ENCODE measurements at regions not wholly inside any gene's neighbourhood (a gene's known extent, or its start where the extent isn't known, plus 50 kb on each side); places are given as distances from the start of the nearest gene placed in this dataset.

GRCh38 chr22:48857202-48857805 lies 970.4 kb downstream of the BRD1 start (continued):
- TF ChIP-seq, protein P1, sequence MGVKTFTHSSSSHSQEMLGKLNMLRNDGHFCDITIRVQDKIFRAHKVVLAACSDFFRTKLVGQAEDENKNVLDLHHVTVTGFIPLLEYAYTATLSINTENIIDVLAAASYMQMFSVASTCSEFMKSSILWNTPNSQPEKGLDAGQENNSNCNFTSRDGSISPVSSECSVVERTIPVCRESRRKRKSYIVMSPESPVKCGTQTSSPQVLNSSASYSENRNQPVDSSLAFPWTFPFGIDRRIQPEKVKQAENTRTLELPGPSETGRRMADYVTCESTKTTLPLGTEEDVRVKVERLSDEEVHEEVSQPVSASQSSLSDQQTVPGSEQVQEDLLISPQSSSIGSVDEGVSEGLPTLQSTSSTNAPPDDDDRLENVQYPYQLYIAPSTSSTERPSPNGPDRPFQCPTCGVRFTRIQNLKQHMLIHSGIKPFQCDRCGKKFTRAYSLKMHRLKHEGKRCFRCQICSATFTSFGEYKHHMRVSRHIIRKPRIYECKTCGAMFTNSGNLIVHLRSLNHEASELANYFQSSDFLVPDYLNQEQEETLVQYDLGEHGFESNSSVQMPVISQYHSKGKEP (CRISPR knock-in tag; IDR thresholded peaks at IDR 0.05): no peak

DNA sequence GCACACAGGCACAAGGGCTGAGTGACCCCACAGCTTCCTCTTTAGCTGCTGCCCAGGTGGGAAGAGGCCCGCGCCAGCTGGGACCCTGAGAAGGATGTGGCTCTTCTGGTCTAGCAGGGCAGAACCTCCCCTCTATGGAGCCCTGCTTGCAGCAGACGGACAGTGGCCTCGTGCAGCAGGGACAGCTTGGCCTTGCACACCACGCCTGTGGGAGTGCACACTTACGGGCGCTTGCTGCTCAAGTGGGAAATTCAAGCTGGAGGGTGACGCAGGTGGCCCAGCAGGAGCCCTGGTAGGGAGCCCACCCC lies 971.4 kb downstream of the BRD1 start:
- Histone ChIP-seq H3K27ac (ENCODE audit: extremely low read length, insufficient read depth, low read length) (no peak overlapping the region), H3K4me2 (ENCODE audit: low read depth, low read length) (no peak overlapping the region), H3K36me3 (replicated peaks in 1 of 2; ENCODE audit: control insufficient read depth in 1 of 2, insufficient read depth in 2 of 2, low read length in 2 of 2) (no peaks in the 10 kb centered on the region), H3K27me3 (ENCODE audit: control insufficient read depth in 1 of 2, insufficient read depth in 2 of 2, low read length in 2 of 2) (peaks cover 3 to 17% of the 10 kb centered on the region in 2 experiments; a peak in 2 of 5 replicates), H3K9ac (ENCODE audit: insufficient read depth, low read depth, low read length) (no peak overlapping the region), H2AFZ (ENCODE audit: low read length) (no peak overlapping the region), H3K4me3 (replicated peaks in 1 of 3; ENCODE audit: insufficient read depth in 1 of 3, low read depth in 2 of 3, low read length in 3 of 3) (no peak overlapping the region), H3K9me3 (ENCODE audit: low read length) (no peaks in the 10 kb centered on the region), H4K20me1 (ENCODE audit: insufficient read depth, low read length) (no peaks in the 10 kb centered on the region), H3K79me2 (ENCODE audit: insufficient read depth, low read length) (no peaks in the 10 kb centered on the region), H3K4me1 (ENCODE audit: insufficient read depth, low read length) (peaks cover 14% of the 10 kb centered on the region)
- DNase-seq (ENCODE audit: low spot score) (no peak), ATAC-seq (no peak), FAIRE-seq (no peak)
- 34% methylated on average over 8 of the region's 8 CpGs for WGBS (ENCODE audit: low lambda C conversion rate)
- BruUV-seq (replicated peaks): no TSS peak
- intact Hi-C loops (cut with micrococcal nuclease; ENCODE audit: unreplicated experiment): no loop called here
- TF ChIP-seq NR0B2 (CRISPR knock-in tag; IDR thresholded peaks at IDR 0.05) (no peak), PHF20 (CRISPR knock-in tag; IDR thresholded peaks at IDR 0.05) (no peak), U2AF1 (optimal IDR thresholded peaks at IDR 0.05; ENCODE audit: low read depth, low read length) (no peak), ZNF558 (CRISPR knock-in tag; IDR thresholded peaks at IDR 0.05; ENCODE audit: borderline replicate concordance) (no peak), PHF5A (CRISPR knock-in tag; IDR thresholded peaks at IDR 0.05; ENCODE audit: low read depth, unreplicated experiment) (no peak)
- in situ Hi-C loops (cut with HindIII; ENCODE audit: extremely low pct_ligation_motif_present, low pct_unique_long_range_greater_than_20kb): no loop called here
- CTCF ChIA-PET (ENCODE audit: low intra/inter-chr PET ratio, low total read pairs): no interaction called here
- POLR2A ChIA-PET: interaction anchor here (0.7 kb wide), 1 partner anchor 87 kb away, joined by 3 read pairs; no protein-coding TSS in a partner anchor

All from HepG2 (cell line).